HUES64 (cell line): ENCODE measurements at regions not wholly inside any gene's neighbourhood (a gene's known extent, or its start where the extent isn't known, plus 50 kb on each side); places are given as distances from the start of the nearest gene placed in this dataset.
A peak's percentile ranks its signal among the peaks of the same experiment; 100 is the strongest.
"Not testable (repeated sequence)": the region's sequence is repeated elsewhere in the genome, so short reads cannot be mapped to it uniquely, and the experiment has no call there.

Experiments used
- H3K27ac ChIP-seq: 2 replicates; pipeline ENCODE4 v1.7.0; 2013; ENCODE audit warnings: low read depth, low read length, inconsistent platforms
- H3K27me3 ChIP-seq: 2 replicates; pipeline ENCODE4 v1.6.1; 2013; ENCODE audit warnings: mild to moderate bottlenecking, low read length; ENCODE audit not compliant: insufficient read depth
- H3K36me3 ChIP-seq: 2 replicates; pipeline ENCODE4 v1.6.1; 2013; ENCODE audit warnings: mild to moderate bottlenecking, low read length; ENCODE audit not compliant: insufficient read depth
- H3K4me1 ChIP-seq: 2 replicates; pipeline ENCODE4 v1.6.1; 2013; ENCODE audit warnings: mild to moderate bottlenecking, low read length, moderate library complexity; ENCODE audit not compliant: insufficient read depth
- H3K4me3 ChIP-seq: 2 replicates; pipeline ENCODE4 v1.5.1; 2013; ENCODE audit warnings: mild to moderate bottlenecking, low read length, moderate library complexity
- H3K9ac ChIP-seq: 2 replicates; pipeline ENCODE4 v1.6.1; 2013; ENCODE audit warnings: mild to moderate bottlenecking, low read depth, low read length
- H3K9me3 ChIP-seq: 2 replicates; pipeline ENCODE4 v1.6.1; 2013; ENCODE audit warnings: low read depth, low read length; ENCODE audit not compliant: insufficient read depth
- WGBS: fragments of 150-250, 120-280 bp; methylation state at CpG from one replicate; pipeline ENCODE4 v1.1.7; 2013; ENCODE audit warnings: missing lambda C conversion rate; 5-methylcytosine and 5-hydroxymethylcytosine counted together

DNA sequence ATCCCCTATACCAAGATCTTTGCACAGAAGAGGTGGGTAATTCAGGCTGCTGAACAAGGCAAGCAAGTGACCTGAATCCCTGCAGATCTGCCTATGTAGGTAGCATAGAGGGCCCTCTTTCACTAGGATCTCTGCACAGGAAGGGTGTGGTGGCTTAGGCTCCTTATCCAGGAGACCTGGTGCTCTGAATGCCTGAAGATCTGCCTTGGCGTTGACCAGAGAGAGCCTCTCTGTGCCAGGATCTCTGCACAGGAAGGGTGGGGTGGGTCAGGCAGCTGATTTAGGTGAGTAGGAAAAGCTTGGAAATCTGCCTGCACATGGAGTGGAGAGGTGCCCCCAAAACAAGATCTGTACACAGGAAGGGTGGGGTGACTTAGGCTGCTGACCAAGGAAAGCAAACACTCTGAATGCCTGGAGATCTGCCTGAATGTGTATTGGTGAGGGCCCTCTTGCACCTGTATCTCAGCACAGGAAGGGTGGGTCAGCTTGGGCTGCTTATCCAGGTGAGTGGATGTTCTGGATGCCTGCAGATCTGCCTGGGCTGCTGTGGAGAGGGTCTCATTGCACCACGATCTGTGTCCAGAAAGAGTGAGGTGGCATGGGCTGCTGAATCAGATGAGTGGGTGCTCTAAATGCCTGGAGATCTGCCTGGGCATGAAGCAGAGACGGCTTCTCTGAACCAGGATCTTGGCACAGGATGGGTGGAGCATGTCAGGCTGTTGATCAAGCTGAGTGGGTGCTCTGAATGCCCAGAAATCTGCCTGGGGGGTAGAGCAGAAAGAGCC lies 365.9 kb downstream of the DMAC1 start:
- H3K27ac ChIP-seq, result no peak overlapping the region
- H3K36me3 ChIP-seq, result no peaks in the 10 kb centered on the region
- H3K4me3 ChIP-seq, result no peak overlapping the region
- no peaks in the 10 kb centered on the region for H3K9me3 ChIP-seq
- H3K27me3 ChIP-seq, result no peaks in the 10 kb centered on the region
- WGBS, result 92% methylated on average over 3 of the region's 3 CpGs
- H3K4me1 ChIP-seq, result no peaks in the 10 kb centered on the region
- H3K9ac ChIP-seq, result no peak overlapping the region

DNA sequence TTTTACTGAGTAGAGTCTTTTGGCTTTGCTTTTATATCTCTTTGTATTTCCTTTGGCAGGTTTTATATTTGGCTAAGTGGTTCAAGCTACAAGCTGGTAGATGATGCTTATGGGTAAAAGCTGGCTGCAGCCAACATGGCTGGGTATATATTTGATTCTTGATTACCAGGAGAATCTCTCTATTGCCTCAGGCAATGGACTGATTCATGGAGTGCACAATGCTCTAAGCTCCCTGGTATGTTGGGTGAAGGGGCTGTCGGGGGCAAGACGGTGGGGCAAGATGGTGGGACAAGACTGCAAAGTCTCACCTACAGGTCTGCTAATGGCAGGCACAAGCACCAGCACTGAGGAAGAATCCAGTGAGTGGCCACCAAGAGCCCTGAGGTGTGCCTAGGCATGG lies 366.6 kb downstream of the DMAC1 start:
- Histone ChIP-seq H3K36me3 (no peaks in the 10 kb centered on the region), H3K9me3 (no peaks in the 10 kb centered on the region), H3K27ac (no peak overlapping the region), H3K9ac (no peak overlapping the region), H3K27me3 (no peaks in the 10 kb centered on the region), H3K4me1 (no peaks in the 10 kb centered on the region), H3K4me3 (no peak overlapping the region)
- WGBS, result 97% methylated on average over 2 of the region's 2 CpGs

DNA sequence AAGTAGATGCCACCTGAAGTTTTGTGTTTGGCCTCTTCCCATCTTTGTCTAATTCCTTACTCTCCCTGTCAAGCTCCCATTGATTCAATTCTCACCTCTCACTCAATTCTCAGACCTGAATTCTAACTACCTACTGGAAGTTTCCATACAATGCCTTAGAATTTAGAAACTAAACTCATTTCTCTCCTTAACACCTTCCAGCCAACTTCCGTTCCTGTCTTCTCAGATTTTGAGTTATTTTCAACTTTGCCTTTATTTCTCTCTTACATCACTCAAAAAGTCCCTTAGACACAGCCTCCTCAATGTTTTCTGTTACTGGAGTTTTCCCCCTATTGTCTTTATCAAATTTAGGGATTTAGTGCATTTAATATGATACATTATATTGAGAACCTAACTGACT lies 382.2 kb downstream of the DMAC1 start:
- WGBS, result 91% methylated on average over 1 of the region's 1 CpG
- H3K27me3 ChIP-seq, H3K9me3 ChIP-seq, H3K36me3 ChIP-seq, H3K4me1 ChIP-seq, H3K9ac ChIP-seq, H3K27ac ChIP-seq, H3K4me3 ChIP-seq: not testable (repeated sequence)

DNA sequence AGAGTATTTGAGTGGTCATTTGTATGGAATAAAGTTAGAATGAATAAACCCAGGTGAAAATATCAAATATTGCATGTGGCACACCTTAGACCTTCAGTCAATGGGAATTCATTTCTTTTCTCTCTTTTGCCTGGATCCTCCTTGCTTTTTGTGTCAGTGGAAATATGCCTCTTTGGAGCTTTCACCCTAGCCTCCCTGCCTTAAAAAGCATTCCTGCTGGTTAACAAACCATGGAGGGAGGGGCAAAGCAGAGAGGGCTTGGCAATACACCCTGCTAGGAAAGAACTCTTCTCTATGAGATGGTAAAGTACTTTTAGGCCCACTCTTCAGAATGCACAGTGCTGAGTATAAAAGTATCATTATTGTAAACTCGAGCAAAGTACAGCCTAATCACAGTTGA lies 383.7 kb downstream of the DMAC1 start:
- Histone ChIP-seq H3K4me1 (no peaks in the 10 kb centered on the region), H3K9me3 (no peaks in the 10 kb centered on the region), H3K36me3 (no peaks in the 10 kb centered on the region), H3K9ac (no peak overlapping the region), H3K27me3 (no peaks in the 10 kb centered on the region), H3K4me3 (no peak overlapping the region), H3K27ac (no peak overlapping the region)
- WGBS, result 83% methylated on average over 1 of the region's 1 CpG

DNA sequence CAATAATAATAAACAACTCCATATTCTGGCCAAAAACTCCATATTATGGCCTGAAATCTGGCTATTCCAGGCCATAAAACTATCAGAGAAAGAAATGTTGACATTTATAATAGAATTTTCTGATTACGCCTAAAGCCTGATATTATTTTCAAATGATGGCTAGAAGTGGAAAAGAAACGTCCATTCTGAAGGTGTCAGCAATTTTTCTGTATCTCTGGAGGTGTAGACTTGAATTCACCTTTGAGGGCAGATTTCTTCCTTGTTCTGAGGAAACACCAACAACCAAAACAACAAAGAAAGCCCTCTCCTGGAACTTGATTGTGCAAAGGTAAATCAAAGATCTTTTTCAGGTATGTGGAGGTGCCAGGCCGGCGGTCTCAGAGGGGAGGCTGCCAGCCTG lies 390.7 kb downstream of the DMAC1 start:
- Histone ChIP-seq H3K27me3 (no peaks in the 10 kb centered on the region), H3K36me3 (no peaks in the 10 kb centered on the region), H3K4me1 (no peaks in the 10 kb centered on the region), H3K9me3 (no peaks in the 10 kb centered on the region), H3K27ac (no peak overlapping the region), H3K9ac (no peak overlapping the region), H3K4me3 (no peak overlapping the region)
- WGBS, result 98% methylated on average over 4 of the region's 4 CpGs

DNA sequence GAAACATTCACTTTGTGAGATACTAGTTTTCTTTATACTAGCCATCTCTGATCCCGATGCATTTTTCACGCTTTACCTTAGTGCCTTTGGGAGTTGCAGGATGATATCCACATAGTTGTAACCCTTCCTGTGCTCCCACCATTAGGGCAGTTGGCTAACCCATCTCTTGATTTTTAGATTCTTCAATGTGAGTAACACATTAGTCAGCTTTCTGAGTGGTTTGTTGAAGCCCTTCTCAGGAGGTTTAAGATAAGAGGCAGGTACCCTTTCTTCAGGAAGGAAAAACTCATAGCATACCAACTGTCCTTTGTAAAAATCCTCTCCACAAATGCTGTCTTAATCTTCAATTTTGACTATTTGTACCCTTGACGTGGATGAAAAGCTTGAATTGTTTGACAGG lies 392.3 kb downstream of the DMAC1 start:
- H3K9me3 ChIP-seq, result no peaks in the 10 kb centered on the region
- 93% methylated on average over 3 of the region's 3 CpGs for WGBS
- no peak overlapping the region for H3K9ac ChIP-seq
- no peak overlapping the region for H3K4me3 ChIP-seq
- H3K27me3 ChIP-seq, result no peaks in the 10 kb centered on the region
- peaks cover 9% of the 10 kb centered on the region for H3K4me1 ChIP-seq
- H3K27ac ChIP-seq, result no peak overlapping the region
- no peaks in the 10 kb centered on the region for H3K36me3 ChIP-seq

DNA sequence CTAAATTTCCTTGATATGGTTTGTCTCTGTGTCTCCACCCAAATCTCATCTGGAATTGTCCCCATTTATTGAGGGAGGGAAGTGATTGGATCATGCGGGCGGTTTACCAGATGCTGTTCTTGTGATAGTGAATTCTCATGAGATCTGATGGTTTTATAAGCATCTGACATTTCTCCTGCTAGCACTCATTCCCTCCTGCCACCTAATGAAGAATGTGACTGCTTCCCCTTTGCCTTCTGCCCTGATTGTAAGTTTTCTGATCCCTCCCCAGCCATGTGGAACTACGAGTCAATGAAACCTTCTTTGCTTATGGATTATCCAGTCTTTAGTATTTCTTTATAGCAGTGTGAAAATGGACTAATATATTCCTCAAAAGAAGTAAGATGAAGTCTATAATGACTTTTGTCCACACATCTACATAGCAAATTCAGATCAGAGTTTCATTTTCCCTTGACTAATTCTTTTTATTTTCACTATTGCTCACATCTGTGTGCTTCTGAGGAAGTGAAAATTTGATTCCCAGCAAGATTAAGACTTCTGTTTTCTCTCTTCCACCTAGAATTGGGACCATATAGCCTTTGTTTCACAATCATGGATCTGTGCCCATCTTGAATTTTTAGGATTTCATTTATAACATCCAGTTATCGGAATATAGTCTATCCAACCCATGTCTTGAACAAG lies 393.5 kb downstream of the DMAC1 start:
- no peaks in the 10 kb centered on the region for H3K27me3 ChIP-seq
- WGBS, result 94% methylated on average over 2 of the region's 4 CpGs
- H3K4me3 ChIP-seq, result no peak overlapping the region
- peaks cover 19% of the 10 kb centered on the region for H3K4me1 ChIP-seq
- H3K9me3 ChIP-seq, result no peaks in the 10 kb centered on the region
- no peak overlapping the region for H3K9ac ChIP-seq
- H3K27ac ChIP-seq, result no peak overlapping the region
- no peaks in the 10 kb centered on the region for H3K36me3 ChIP-seq

DNA sequence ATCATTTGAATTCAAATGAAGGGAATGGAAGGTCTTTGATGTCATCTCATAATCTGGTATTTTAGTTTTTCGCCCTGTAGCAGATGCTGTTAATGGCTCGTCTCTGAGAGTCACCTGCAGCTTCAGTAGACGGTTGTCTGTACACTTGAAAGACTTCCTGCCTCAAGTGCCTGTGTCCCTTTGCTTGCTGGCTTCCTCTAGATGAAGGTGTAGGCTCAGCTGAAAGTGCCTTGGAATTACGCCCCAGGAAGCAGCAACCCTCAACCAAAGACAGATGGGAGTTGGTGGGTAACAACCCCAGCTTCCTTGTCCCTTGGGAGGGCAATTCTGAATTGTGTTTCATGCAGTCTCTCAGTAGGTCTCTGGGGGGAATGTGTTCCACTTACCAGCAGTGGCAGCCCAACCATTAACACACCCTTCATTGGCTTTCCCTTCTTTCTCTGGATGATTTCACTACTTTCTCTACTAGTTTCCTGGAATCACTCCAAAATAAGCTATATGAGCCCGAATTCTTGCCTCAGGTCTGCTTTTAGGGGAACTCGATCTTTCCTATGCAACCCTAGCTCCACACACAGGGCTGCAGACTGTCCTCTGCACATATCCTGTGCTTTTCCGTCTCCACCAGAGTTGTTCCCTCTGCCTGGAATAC lies 395.6 kb downstream of the DMAC1 start:
- no peak overlapping the region for H3K4me3 ChIP-seq
- no peak overlapping the region for H3K27ac ChIP-seq
- 87% methylated on average over 7 of the region's 7 CpGs for WGBS
- no peak overlapping the region for H3K9ac ChIP-seq
- no peaks in the 10 kb centered on the region for H3K27me3 ChIP-seq
- no peaks in the 10 kb centered on the region for H3K36me3 ChIP-seq
- no peaks in the 10 kb centered on the region for H3K9me3 ChIP-seq
- peaks cover 32% of the 10 kb centered on the region for H3K4me1 ChIP-seq

DNA sequence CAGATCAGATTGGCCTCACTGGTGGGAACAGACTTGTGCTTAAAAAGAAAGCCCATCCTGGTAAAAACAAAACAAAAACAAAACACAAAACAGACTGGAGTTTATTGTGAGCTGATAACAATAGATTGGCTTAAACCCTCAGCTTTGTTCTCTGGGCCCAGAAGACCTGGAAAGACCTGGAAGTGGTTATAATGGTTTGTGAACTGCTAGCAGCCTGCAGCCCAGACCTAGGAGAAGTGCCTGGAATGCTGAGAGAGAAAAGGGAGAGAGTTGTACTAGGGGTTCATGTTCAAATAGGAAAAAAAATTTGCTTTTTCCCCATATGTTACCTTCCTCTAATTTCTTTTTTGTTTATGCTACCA lies 396.6 kb downstream of the DMAC1 start:
- H3K36me3 ChIP-seq, result no peaks in the 10 kb centered on the region
- no peaks in the 10 kb centered on the region for H3K9me3 ChIP-seq
- H3K4me3 ChIP-seq, result no peak overlapping the region; the same call in 1 of the 2 replicates
- no peak overlapping the region; the same call in 1 of the 2 replicates for H3K27ac ChIP-seq
- H3K9ac ChIP-seq, result no peak overlapping the region
- H3K27me3 ChIP-seq, result no peaks in the 10 kb centered on the region
- peaks cover 33% of the 10 kb centered on the region for H3K4me1 ChIP-seq

DNA sequence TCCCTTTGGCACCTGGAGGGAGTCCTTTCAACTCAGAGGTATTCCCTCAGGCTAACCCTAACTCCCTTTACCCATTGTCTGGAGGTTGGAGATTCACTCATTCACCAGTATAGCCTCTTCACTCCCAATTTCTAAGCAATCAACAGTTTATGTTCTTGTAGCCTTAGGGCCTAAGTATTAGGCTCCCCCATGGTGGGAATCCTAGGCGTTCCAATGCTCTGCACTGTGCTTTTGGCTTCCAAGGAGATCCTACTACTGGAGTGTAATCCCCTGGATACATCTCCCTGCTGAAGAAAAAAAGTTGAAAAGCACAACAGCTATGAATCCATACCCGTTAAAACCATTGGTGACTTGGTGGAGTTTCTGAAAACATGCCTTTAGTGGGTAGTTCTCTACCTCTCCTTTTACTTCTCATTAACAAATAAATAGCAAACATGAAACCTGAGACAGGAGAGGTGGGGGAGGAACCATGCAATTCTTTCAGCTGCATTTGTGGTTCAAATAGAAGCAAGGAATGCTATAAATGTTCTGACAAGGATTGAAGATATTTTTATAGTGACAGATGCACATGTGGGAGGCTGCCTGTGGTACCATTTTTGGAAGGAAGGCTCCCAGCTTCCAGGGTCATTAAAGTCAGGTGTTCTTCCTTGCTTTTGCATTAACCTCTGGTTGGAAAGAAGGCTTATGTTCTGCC lies 397.1 kb downstream of the DMAC1 start:
- no peaks in the 10 kb centered on the region for H3K9me3 ChIP-seq
- no peak overlapping the region; the same call in 1 of the 2 replicates for H3K4me3 ChIP-seq
- no peaks in the 10 kb centered on the region for H3K27me3 ChIP-seq
- H3K9ac ChIP-seq, result no peak overlapping the region
- peaks cover 33% of the 10 kb centered on the region for H3K4me1 ChIP-seq
- 14% methylated on average over 1 of the region's 2 CpGs for WGBS
- no peaks in the 10 kb centered on the region for H3K36me3 ChIP-seq
- peak overlapping the region; percentile 48; the same call in 1 of the 2 replicates for H3K27ac ChIP-seq

DNA sequence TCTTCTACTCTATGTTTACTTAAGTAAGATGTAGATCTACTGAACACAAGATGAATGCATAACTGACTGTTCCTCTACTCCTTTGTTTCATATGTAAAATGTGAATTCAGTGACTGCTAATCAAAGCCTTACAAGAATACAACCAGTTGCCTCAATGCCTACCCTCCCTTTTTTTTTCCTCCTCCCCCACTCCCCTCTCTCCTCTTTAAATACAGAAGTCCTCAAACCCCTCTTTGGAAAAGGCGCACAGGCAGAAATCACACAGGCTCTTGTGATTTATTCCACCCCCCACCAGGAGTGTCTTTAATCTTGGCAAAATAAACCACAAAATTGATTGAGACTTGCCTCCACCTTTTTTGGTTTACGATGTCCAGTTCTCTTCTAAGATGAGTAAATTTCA lies 398.5 kb downstream of the DMAC1 start:
- H3K27me3 ChIP-seq, result no peaks in the 10 kb centered on the region
- WGBS, result 78% methylated on average over 2 of the region's 2 CpGs
- no peak overlapping the region for H3K9ac ChIP-seq
- no peak overlapping the region for H3K4me3 ChIP-seq
- H3K4me1 ChIP-seq, result peaks cover 33% of the 10 kb centered on the region
- no peak overlapping the region for H3K27ac ChIP-seq
- H3K9me3 ChIP-seq, result no peaks in the 10 kb centered on the region
- H3K36me3 ChIP-seq, result no peaks in the 10 kb centered on the region
